ENCODE measurements at regions not wholly inside any gene's neighbourhood (a gene's known extent, or its start where the extent isn't known, plus 50 kb on each side); places are given as distances from the start of the nearest gene placed in this dataset.

- TF ChIP-seq CTCF (IDR thresholded peaks at IDR 0.05), result no peak
- Mint-ChIP-seq H3K36me3 (ENCODE audit: low read depth) (no peaks in the 10 kb centered on the region), H3K27ac (no peak overlapping the region), H3K4me1 (peaks cover 60% of the 10 kb centered on the region), H3K27me3 (ENCODE audit: low read depth, poor library complexity) (peaks cover 21% of the 10 kb centered on the region), H3K4me3 (no peak overlapping the region), H3K9me3 (no peaks in the 10 kb centered on the region)
- no peak for DNase-seq
Observed at GRCh38 chr9:89801341-89801740, 196.5 kb downstream of the GADD45G start.

- H3K4me3 Mint-ChIP-seq, result no peak overlapping the region
- H3K27ac Mint-ChIP-seq, result peak overlapping the region; percentile 23
- H3K4me1 Mint-ChIP-seq, result peaks cover 65% of the 10 kb centered on the region
- peaks cover 18% of the 10 kb centered on the region for H3K27me3 Mint-ChIP-seq (ENCODE audit: low read depth, poor library complexity)
- no peaks in the 10 kb centered on the region for H3K36me3 Mint-ChIP-seq (ENCODE audit: low read depth)
- no peak for DNase-seq
- no peaks in the 10 kb centered on the region for H3K9me3 Mint-ChIP-seq
- TF ChIP-seq CTCF (IDR thresholded peaks at IDR 0.05), result no peak
Observed at GRCh38 chr9:89801742-89802670, 197.2 kb downstream of the GADD45G start.

GRCh38 chr9:89802781-89803355, 198.1 kb downstream of the GADD45G start:
- H3K4me3 Mint-ChIP-seq, result no peak overlapping the region
- TF ChIP-seq CTCF (IDR thresholded peaks at IDR 0.05), result no peak
- peaks cover 18% of the 10 kb centered on the region for H3K27me3 Mint-ChIP-seq (ENCODE audit: low read depth, poor library complexity)
- H3K4me1 Mint-ChIP-seq, result peaks cover 65% of the 10 kb centered on the region
- no peak for DNase-seq
- H3K27ac Mint-ChIP-seq, result no peak overlapping the region
- no peaks in the 10 kb centered on the region for H3K9me3 Mint-ChIP-seq
- no peaks in the 10 kb centered on the region for H3K36me3 Mint-ChIP-seq (ENCODE audit: low read depth)

GRCh38 chr9:89803403-89803802, 198.6 kb downstream of the GADD45G start:
- Mint-ChIP-seq H3K27me3 (ENCODE audit: low read depth, poor library complexity) (peaks cover 18% of the 10 kb centered on the region), H3K27ac (no peak overlapping the region), H3K9me3 (no peaks in the 10 kb centered on the region), H3K36me3 (ENCODE audit: low read depth) (no peaks in the 10 kb centered on the region), H3K4me1 (peaks cover 65% of the 10 kb centered on the region), H3K4me3 (no peak overlapping the region)
- TF ChIP-seq CTCF (IDR thresholded peaks at IDR 0.05), result no peak
- no peak for DNase-seq

- no peak for TF ChIP-seq CTCF (IDR thresholded peaks at IDR 0.05)
- DNase-seq, result no peak
- H3K4me3 Mint-ChIP-seq, result no peak overlapping the region
- no peaks in the 10 kb centered on the region for H3K9me3 Mint-ChIP-seq
- no peak overlapping the region for H3K27ac Mint-ChIP-seq
- H3K36me3 Mint-ChIP-seq (ENCODE audit: low read depth), result no peaks in the 10 kb centered on the region
- peaks cover 14% of the 10 kb centered on the region for H3K27me3 Mint-ChIP-seq (ENCODE audit: low read depth, poor library complexity)
- peaks cover 66% of the 10 kb centered on the region for H3K4me1 Mint-ChIP-seq
Observed at GRCh38 chr9:89804766-89805531, 200.1 kb downstream of the GADD45G start.
